Left ventricle myocardium superior (tissue), 1 donor: ENCODE measurements at regions not wholly inside any gene's neighbourhood (a gene's known extent, or its start where the extent isn't known, plus 50 kb on each side); places are given as distances from the start of the nearest gene placed in this dataset.
A peak's percentile ranks its signal among the peaks of the same experiment; 100 is the strongest.
"Not testable (repeated sequence)": the region's sequence is repeated elsewhere in the genome, so short reads cannot be mapped to it uniquely, and the experiment has no call there.

Source experiments
- ATAC-seq: fragments of 200-7000 bp; cut with Tn5 transposase; one replicate; pipeline ENCODE4 v1.9.1; 2020; ENCODE audit warnings: mild to moderate bottlenecking, moderate library complexity
- DNase-seq: peaks from one replicate; pipeline ENCODE4 v3.0.0-alpha.2; 2020
- intact Hi-C: fragments of 100-400 bp; cut with micrococcal nuclease; formaldehyde crosslinking; loops from one replicate; pipeline ENCODE4 v1.11.0; 2022
- donor health status: DM: no; HTN: yes; CAD: no; lungs with severe emphysema.

- ATAC-seq (no peak), DNase-seq (no peak)
- intact Hi-C loops = no loop called here
Observed at GRCh38 chr14:54010981-54011380, 54.4 kb upstream of the BMP4 start.

GRCh38 chr14:54023027-54023426 is 66.4 kb upstream of the BMP4 start:
- DNase-seq = no peak
- ATAC-seq = no peak
- intact Hi-C loops = no loop called here

GRCh38 chr14:54025661-54026060 is 69.0 kb upstream of the BMP4 start:
- intact Hi-C loops = no loop called here
- ATAC-seq (no peak), DNase-seq (no peak)

- DNase-seq (no peak), ATAC-seq (no peak)
- intact Hi-C loops = no loop called here
Observed at GRCh38 chr14:54026671-54027070, 70.0 kb upstream of the BMP4 start.

GRCh38 chr14:54030996-54031395 is 74.4 kb upstream of the BMP4 start:
- DNase-seq, intact Hi-C loops, ATAC-seq: not testable (repeated sequence)

GRCh38 chr14:54033285-54033684 is 76.7 kb upstream of the BMP4 start:
- intact Hi-C loops, ATAC-seq, DNase-seq: not testable (repeated sequence)

GRCh38 chr14:54038724-54039123 is 82.1 kb upstream of the BMP4 start:
- ATAC-seq (no peak), DNase-seq (no peak)
- intact Hi-C loops = no loop called here

- DNase-seq = no peak
- intact Hi-C loops = no loop called here
- no peak for ATAC-seq
Observed at GRCh38 chr14:54039311-54039710, 82.7 kb upstream of the BMP4 start.

- DNase-seq = no peak
- no peak for ATAC-seq
- intact Hi-C loops = no loop called here
Observed at GRCh38 chr14:54040846-54041245, 84.2 kb upstream of the BMP4 start.

- intact Hi-C loops = no loop called here
- no peak for ATAC-seq
- no peak for DNase-seq
Observed at GRCh38 chr14:54046250-54046649, 89.6 kb upstream of the BMP4 start.

GRCh38 chr14:54047645-54048308 is 91.2 kb upstream of the BMP4 start:
- ATAC-seq (no peak), DNase-seq (no peak)
- intact Hi-C loops = no loop called here

GRCh38 chr14:54048311-54048710 is 91.7 kb upstream of the BMP4 start:
- DNase-seq (no peak), ATAC-seq (no peak)
- intact Hi-C loops = no loop called here

GRCh38 chr14:54048736-54049135 is 92.1 kb upstream of the BMP4 start:
- ATAC-seq = no peak
- DNase-seq = no peak
- intact Hi-C loops = no loop called here

GRCh38 chr14:54050759-54051158 is 94.1 kb upstream of the BMP4 start:
- intact Hi-C loops = no loop called here
- no peak for DNase-seq
- no peak for ATAC-seq

GRCh38 chr14:54052696-54053385 is 96.2 kb upstream of the BMP4 start:
- intact Hi-C loops = no loop called here
- no peak for ATAC-seq
- DNase-seq = no peak

- ATAC-seq (no peak), DNase-seq (no peak)
- intact Hi-C loops = no loop called here
Observed at GRCh38 chr14:54053386-54053745, 96.7 kb upstream of the BMP4 start.

GRCh38 chr14:54058505-54058904 is 101.9 kb upstream of the BMP4 start:
- intact Hi-C loops = no loop called here
- DNase-seq (no peak), ATAC-seq (no peak)

GRCh38 chr14:54083549-54084239 is 127.1 kb upstream of the BMP4 start:
- intact Hi-C loops = no loop called here
- DNase-seq (no peak), ATAC-seq (no peak)

- ATAC-seq = peak; percentile 34
- intact Hi-C loops = no loop called here
- no peak for DNase-seq
Observed at GRCh38 chr14:54085232-54085761, 128.7 kb upstream of the BMP4 start.

GRCh38 chr14:54085841-54086240 is 129.2 kb upstream of the BMP4 start:
- no peak for DNase-seq
- intact Hi-C loops = no loop called here
- ATAC-seq = no peak
